Trophoblast cell (in vitro differentiated cells and primary cell): ENCODE measurements at regions not wholly inside any gene's neighbourhood (a gene's known extent, or its start where the extent isn't known, plus 50 kb on each side); places are given as distances from the start of the nearest gene placed in this dataset.
A peak's percentile ranks its signal among the peaks of the same experiment; 100 is the strongest.

Source experiments
- DNase-seq, 2 donors: peaks; one replicate each; pipeline ENCODE4 v3.0.0-alpha.2; 2016
- H2AFZ ChIP-seq: 2 replicates; pipeline ENCODE4 v1.6.1; 2013; ENCODE audit warnings: low read length, moderate library complexity, mild to moderate bottlenecking; ENCODE audit not compliant: insufficient read depth, poor library complexity
- H2AK5ac ChIP-seq: 2 replicates; pipeline ENCODE4 v1.6.1; 2013; ENCODE audit warnings: mild to moderate bottlenecking, low read length
- H2BK120ac ChIP-seq: 2 replicates; pipeline ENCODE4 v1.6.1; 2013; ENCODE audit warnings: low read length, mild to moderate bottlenecking, moderate library complexity; ENCODE audit not compliant: insufficient read depth, poor library complexity
- H2BK12ac ChIP-seq: 2 replicates; pipeline ENCODE4 v1.6.1; 2013; ENCODE audit warnings: mild to moderate bottlenecking, low read length, moderate library complexity
- H2BK5ac ChIP-seq: 2 replicates; pipeline ENCODE4 v1.6.1; 2013; ENCODE audit warnings: low read length, low read depth, moderate library complexity, mild to moderate bottlenecking; ENCODE audit not compliant: poor library complexity
- H3K14ac ChIP-seq: 2 replicates; pipeline ENCODE4 v1.6.1; 2013; ENCODE audit warnings: mild to moderate bottlenecking, low read length
- H3K18ac ChIP-seq: 2 replicates; pipeline ENCODE4 v1.6.1; 2013; ENCODE audit warnings: mild to moderate bottlenecking, low read length
- H3K23ac ChIP-seq: 2 replicates; pipeline ENCODE4 v1.6.1; 2013; ENCODE audit warnings: low read length
- H3K27ac ChIP-seq: 2 replicates; pipeline ENCODE4 v1.5.1; 2013; ENCODE audit warnings: low read depth, mild to moderate bottlenecking, inconsistent platforms, low read length, moderate library complexity
- H3K27me3 ChIP-seq: 2 replicates; pipeline ENCODE4 v1.6.1; 2013; ENCODE audit warnings: inconsistent platforms, mild to moderate bottlenecking, low read length, moderate library complexity; ENCODE audit not compliant: insufficient read depth
- H3K36me3 ChIP-seq, 2 experiments: 1 replicate in 1 of 2; 2 replicates in 1 of 2; pipeline ENCODE4 v1.6.1; 2013; ENCODE audit warnings: low read length in 2 of 2, mild to moderate bottlenecking in 2 of 2, moderate library complexity in 1 of 2; ENCODE audit not compliant: insufficient read depth in 2 of 2, control insufficient read depth in 1 of 2
- H3K4ac ChIP-seq: 2 replicates; pipeline ENCODE4 v1.6.1; 2013; ENCODE audit warnings: low read depth, mild to moderate bottlenecking, low read length, moderate library complexity
- H3K4me1 ChIP-seq, 2 experiments: 1 replicate in 1 of 2; 2 replicates in 1 of 2; pipeline ENCODE4 v1.6.1; 2013; ENCODE audit warnings: low read length in 2 of 2, mild to moderate bottlenecking in 2 of 2, moderate library complexity in 1 of 2; ENCODE audit not compliant: insufficient read depth in 2 of 2, control insufficient read depth in 1 of 2
- H3K4me2 ChIP-seq: 2 replicates; pipeline ENCODE4 v1.6.1; 2013; ENCODE audit warnings: inconsistent platforms, mild to moderate bottlenecking, low read length, moderate library complexity
- H3K4me3 ChIP-seq: 2 replicates; pipeline ENCODE4 v1.5.1; 2013; ENCODE audit warnings: mild to moderate bottlenecking, low read depth, low read length, inconsistent platforms
- H3K79me1 ChIP-seq: one replicate; pipeline ENCODE4 v1.6.1; 2013; ENCODE audit warnings: low read length
- H3K79me2 ChIP-seq: 2 replicates; pipeline ENCODE4 v1.6.1; 2013; ENCODE audit warnings: low read length, mild to moderate bottlenecking; ENCODE audit not compliant: control insufficient read depth, insufficient read depth, poor library complexity
- H3K9ac ChIP-seq: 2 replicates; pipeline ENCODE4 v1.6.1; 2013; ENCODE audit warnings: mild to moderate bottlenecking, low read length
- H3K9me3 ChIP-seq: 2 replicates; pipeline ENCODE4 v1.6.1; 2013; ENCODE audit warnings: low read depth, mild to moderate bottlenecking, control low read depth, inconsistent platforms, low read length; ENCODE audit not compliant: insufficient read depth
- H4K12ac ChIP-seq: 2 replicates; pipeline ENCODE4 v1.6.1; 2013; ENCODE audit warnings: low read depth, mild to moderate bottlenecking, low read length, moderate library complexity
- H4K8ac ChIP-seq: 2 replicates; pipeline ENCODE4 v1.6.1; 2013; ENCODE audit warnings: low read depth, mild to moderate bottlenecking, low read length, moderate library complexity
- H4K91ac ChIP-seq: one replicate; pipeline ENCODE4 v1.6.1; 2013; ENCODE audit warnings: low read depth, mild to moderate bottlenecking, low read length, moderate library complexity
- WGBS: extraction: QIAGEN DNeasy Blood & Tissue Kit; methylation state at CpG from one replicate; pipeline ENCODE4 v1.1.7; 2013; ENCODE audit warnings: missing lambda C conversion rate; ENCODE audit not compliant: insufficient read length, insufficient coverage; ENCODE audit errors: extremely low coverage; 5-methylcytosine and 5-hydroxymethylcytosine counted together

DNA sequence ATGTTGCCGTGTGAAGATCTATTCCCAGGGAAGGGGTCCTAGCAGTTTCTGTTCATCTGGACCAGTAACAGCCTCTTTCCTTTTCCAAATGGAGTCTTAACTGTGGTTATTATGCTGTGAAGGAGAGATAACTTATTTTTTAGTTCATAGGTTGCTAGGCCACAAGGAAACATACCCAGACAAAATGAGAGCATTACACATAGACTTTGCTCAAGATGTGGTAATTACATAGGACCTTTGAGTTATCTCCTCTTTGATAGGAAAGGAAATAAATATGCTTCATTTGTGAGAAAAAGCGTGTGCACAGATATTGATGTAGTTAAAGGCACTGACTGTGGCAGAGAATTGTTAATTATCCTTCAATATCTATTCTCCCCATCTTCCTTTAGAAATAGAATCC lies 52.5 kb upstream of the SNX2 start:
- Histone ChIP-seq H3K9ac (no peak overlapping the region), H3K79me1 (peaks cover 3% of the 10 kb centered on the region), H3K4ac (no peak overlapping the region), H2BK120ac (no peak overlapping the region), H3K4me1 (peaks cover 0 to 6% of the 10 kb centered on the region in 2 experiments), H3K79me2 (no peaks in the 10 kb centered on the region), H3K4me2 (no peak overlapping the region), H2AFZ (no peak overlapping the region), H4K12ac (no peak overlapping the region), H2BK12ac (no peak overlapping the region), H4K91ac (no peak overlapping the region), H3K4me3 (no peak overlapping the region), H3K18ac (no peak overlapping the region), H2AK5ac (peak overlapping the region; percentile 63), H3K9me3 (no peaks in the 10 kb centered on the region), H3K23ac (no peak overlapping the region), H3K36me3 (no peaks in the 10 kb centered on the region), H4K8ac (no peak overlapping the region), H3K27me3 (no peaks in the 10 kb centered on the region), H2BK5ac (no peak overlapping the region), H3K27ac (no peak overlapping the region), H3K14ac (no peak overlapping the region)
- DNase-seq: no peak
- no CpG with 5 or more reads among the region's 2 CpGs for WGBS

DNA sequence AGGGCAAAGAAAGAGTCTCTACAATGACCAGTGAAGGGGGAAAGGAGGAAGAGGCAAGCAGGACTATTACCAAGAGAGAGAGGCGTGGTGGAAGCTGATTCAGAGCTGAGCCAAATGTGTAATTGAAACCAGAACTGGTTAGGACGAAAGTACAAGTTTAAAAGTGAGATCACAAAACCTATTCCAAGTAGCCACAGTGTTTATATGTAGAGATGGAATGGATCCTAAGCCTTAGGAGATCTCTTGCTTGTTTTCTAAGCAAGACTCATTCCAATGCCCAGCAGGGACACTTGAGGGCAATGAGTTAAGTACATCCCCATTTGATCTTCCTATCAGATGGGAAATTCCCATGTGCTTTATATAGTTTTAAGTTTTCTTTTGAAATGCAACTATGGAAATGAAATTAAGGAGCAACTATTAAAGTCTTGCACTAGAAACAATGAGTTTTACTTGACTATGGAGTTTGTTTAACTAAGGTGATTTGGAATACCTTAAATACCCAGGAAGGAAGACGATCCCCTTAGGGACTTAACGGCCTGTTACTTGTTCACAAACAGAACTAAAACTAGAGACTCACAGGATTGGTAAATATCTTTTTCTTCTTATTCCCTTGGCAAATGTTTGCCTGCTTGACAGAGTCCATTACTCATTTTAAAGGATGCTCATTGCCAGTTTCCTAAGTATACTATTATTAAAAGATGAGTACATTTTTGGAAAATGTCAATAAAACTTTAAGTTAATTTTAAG lies 51.1 kb upstream of the SNX2 start:
- H4K12ac ChIP-seq: no peak overlapping the region
- H3K27me3 ChIP-seq: no peaks in the 10 kb centered on the region
- no peak overlapping the region for H3K9ac ChIP-seq
- DNase-seq: no peak
- H4K8ac ChIP-seq: no peak overlapping the region
- no peak overlapping the region for H3K4me3 ChIP-seq
- H2AK5ac ChIP-seq: no peak overlapping the region
- WGBS: no CpG with 5 or more reads among the region's 4 CpGs
- no peak overlapping the region for H2BK120ac ChIP-seq
- no peak overlapping the region for H3K27ac ChIP-seq
- no peak overlapping the region for H2BK12ac ChIP-seq
- H2BK5ac ChIP-seq: no peak overlapping the region
- no peak overlapping the region for H3K18ac ChIP-seq
- H3K79me1 ChIP-seq: no peaks in the 10 kb centered on the region
- no peaks in the 10 kb centered on the region for H3K9me3 ChIP-seq
- H4K91ac ChIP-seq: no peak overlapping the region
- no peaks in the 10 kb centered on the region for H3K79me2 ChIP-seq
- H3K23ac ChIP-seq: no peak overlapping the region
- H3K4ac ChIP-seq: no peak overlapping the region
- H3K14ac ChIP-seq: no peak overlapping the region
- H3K4me2 ChIP-seq: no peak overlapping the region
- H3K4me1 ChIP-seq: no peaks in the 10 kb centered on the region
- no peaks in the 10 kb centered on the region for H3K36me3 ChIP-seq
- no peak overlapping the region for H2AFZ ChIP-seq
